ENCODE measurements at regions not wholly inside any gene's neighbourhood (a gene's known extent, or its start where the extent isn't known, plus 50 kb on each side); places are given as distances from the start of the nearest gene placed in this dataset.

DNA sequence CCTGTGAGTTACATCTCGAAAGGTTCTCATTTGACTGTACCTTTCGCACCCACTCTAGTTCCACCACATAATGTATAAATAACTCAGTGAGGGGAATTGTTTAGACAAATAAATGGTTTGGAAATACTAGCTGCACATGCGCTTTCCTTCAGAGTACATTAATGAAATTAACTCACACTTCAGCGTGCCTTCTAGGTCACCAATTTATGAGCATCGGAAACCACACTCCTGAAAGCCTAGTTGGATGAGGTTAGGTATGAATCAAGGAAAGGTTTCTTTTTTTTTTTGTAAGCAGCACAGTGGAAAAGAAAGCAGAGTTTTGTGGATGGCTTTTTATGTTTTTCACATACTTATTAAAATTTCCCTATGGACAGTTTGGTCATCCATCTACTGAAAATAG, 247.8 kb upstream of the TCF21 start:
- Histone ChIP-seq H3K4me1 (peaks cover 0 to 6% (median 0%) of the 10 kb centered on the region in 3 donors), H3K27me3 (no peaks in the 10 kb centered on the region), H3K4me3 (no peak overlapping the region), H3K9me3 (no peaks in the 10 kb centered on the region), H3K27ac (no peak overlapping the region), H3K36me3 (no peaks in the 10 kb centered on the region)
- FAIRE-seq (no peak), DNase-seq (no peak), ATAC-seq (no peak)
- WGBS, 2 donors = 76 to 85% methylated on average over 5 of the region's 5 CpGs
- intact Hi-C loops (cut with DNase I) = no loop called here
- TF ChIP-seq, protein P1, sequence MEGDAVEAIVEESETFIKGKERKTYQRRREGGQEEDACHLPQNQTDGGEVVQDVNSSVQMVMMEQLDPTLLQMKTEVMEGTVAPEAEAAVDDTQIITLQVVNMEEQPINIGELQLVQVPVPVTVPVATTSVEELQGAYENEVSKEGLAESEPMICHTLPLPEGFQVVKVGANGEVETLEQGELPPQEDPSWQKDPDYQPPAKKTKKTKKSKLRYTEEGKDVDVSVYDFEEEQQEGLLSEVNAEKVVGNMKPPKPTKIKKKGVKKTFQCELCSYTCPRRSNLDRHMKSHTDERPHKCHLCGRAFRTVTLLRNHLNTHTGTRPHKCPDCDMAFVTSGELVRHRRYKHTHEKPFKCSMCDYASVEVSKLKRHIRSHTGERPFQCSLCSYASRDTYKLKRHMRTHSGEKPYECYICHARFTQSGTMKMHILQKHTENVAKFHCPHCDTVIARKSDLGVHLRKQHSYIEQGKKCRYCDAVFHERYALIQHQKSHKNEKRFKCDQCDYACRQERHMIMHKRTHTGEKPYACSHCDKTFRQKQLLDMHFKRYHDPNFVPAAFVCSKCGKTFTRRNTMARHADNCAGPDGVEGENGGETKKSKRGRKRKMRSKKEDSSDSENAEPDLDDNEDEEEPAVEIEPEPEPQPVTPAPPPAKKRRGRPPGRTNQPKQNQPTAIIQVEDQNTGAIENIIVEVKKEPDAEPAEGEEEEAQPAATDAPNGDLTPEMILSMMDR (IDR thresholded peaks at IDR 0.05) = no peak

GRCh38 chr6:133644548-133644891, 244.4 kb upstream of the TCF21 start:
- H3K4me1 ChIP-seq = peaks cover 0 to 8% (median 0%) of the 10 kb centered on the region in 3 donors
- FAIRE-seq (no peak), ATAC-seq (no peak), DNase-seq (no peak)
- H3K4me3 ChIP-seq = no peak overlapping the region
- H3K27me3 ChIP-seq = no peaks in the 10 kb centered on the region
- TF ChIP-seq, protein P1 (IDR thresholded peaks at IDR 0.05) = no peak
- intact Hi-C loops (cut with DNase I) = no loop called here
- H3K9me3 ChIP-seq = no peaks in the 10 kb centered on the region
- no peak overlapping the region for H3K27ac ChIP-seq
- H3K36me3 ChIP-seq = no peaks in the 10 kb centered on the region
- WGBS, 2 donors = 51 to 65% methylated on average over 4 of the region's 4 CpGs

GRCh38 chr6:133644892-133645619, 243.9 kb upstream of the TCF21 start:
- no peak overlapping the region for H3K27ac ChIP-seq
- WGBS, 2 donors = 21 to 23% methylated on average over 5 of the region's 5 CpGs
- H3K4me3 ChIP-seq = no peak overlapping the region
- intact Hi-C loops (cut with DNase I) = no loop called here
- peak; percentile 38 to 77 (median 52) for ATAC-seq
- FAIRE-seq = no peak
- TF ChIP-seq, protein P1 (IDR thresholded peaks at IDR 0.05) = no peak
- no peaks in the 10 kb centered on the region for H3K27me3 ChIP-seq
- no peaks in the 10 kb centered on the region for H3K9me3 ChIP-seq
- no peaks in the 10 kb centered on the region for H3K36me3 ChIP-seq
- peak in 1 of 6 donors; percentile 20 for DNase-seq
- peaks cover 0 to 8% (median 0%) of the 10 kb centered on the region in 3 donors for H3K4me1 ChIP-seq

- peak in 1 of 6 donors; percentile 20 for DNase-seq
- WGBS, 2 donors = 23 to 27% methylated on average over 4 of the region's 4 CpGs
- peak in 2 of 4 donors; percentile 47 to 77 for ATAC-seq
- Histone ChIP-seq H3K4me3 (no peak overlapping the region), H3K36me3 (no peaks in the 10 kb centered on the region), H3K27me3 (no peaks in the 10 kb centered on the region), H3K9me3 (no peaks in the 10 kb centered on the region), H3K27ac (no peak overlapping the region), H3K4me1 (peaks cover 0 to 8% (median 0%) of the 10 kb centered on the region in 3 donors)
- intact Hi-C loops (cut with DNase I) = no loop called here
- TF ChIP-seq, protein P1 (IDR thresholded peaks at IDR 0.05) = no peak
- FAIRE-seq = no peak
These were observed 242.8 kb upstream of the TCF21 start for GRCh38 chr6:133645966-133646740.

DNA sequence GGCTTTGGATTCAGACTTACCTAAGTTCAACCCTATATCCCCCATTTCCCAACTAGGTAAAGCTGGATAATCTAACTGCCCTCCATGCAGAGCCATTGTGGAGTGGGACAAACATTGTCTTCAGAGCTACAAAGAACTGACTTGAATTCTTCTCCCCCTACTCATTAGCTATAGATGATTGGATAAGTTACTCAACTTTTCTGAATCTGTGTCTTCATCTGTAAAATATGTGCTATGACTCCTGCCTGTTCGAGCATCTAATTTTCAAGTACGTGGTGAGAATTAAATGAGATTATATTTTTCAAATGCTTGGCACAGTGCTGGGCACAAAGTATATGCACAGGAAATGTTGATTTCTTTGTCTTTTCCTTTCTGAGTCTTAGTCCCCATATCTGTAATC, 240.3 kb upstream of the TCF21 start:
- no peak for FAIRE-seq
- 58 to 61% methylated on average over 2 of the region's 2 CpGs for WGBS, 2 donors

More for the DNA sequence above, 240.3 kb upstream of the TCF21 start:
- no peak overlapping the region for H3K27ac ChIP-seq
- ATAC-seq = no peak
- H3K9me3 ChIP-seq = no peaks in the 10 kb centered on the region
- DNase-seq = no peak
- no peaks in the 10 kb centered on the region for H3K27me3 ChIP-seq
- TF ChIP-seq, protein P1 (IDR thresholded peaks at IDR 0.05) = no peak
- H3K4me3 ChIP-seq = no peak overlapping the region
- H3K4me1 ChIP-seq = peaks cover 0 to 8% (median 0%) of the 10 kb centered on the region in 3 donors
- intact Hi-C loops (cut with DNase I) = no loop called here
- H3K36me3 ChIP-seq = no peaks in the 10 kb centered on the region
